ENCODE measurements at regions not wholly inside any gene's neighbourhood (a gene's known extent, or its start where the extent isn't known, plus 50 kb on each side); places are given as distances from the start of the nearest gene placed in this dataset.

GRCh38 chr2:120567128-120567527, 168.5 kb upstream of the GLI2 start:
- no peak for DNase-seq (ENCODE audit: extremely low read depth in 1 of 11, low read depth in 9 of 11, low spot score in 4 of 11)

GRCh38 chr2:120568089-120568974, 167.3 kb upstream of the GLI2 start:
- DNase-seq (ENCODE audit: extremely low read depth in 1 of 11, low read depth in 9 of 11, low spot score in 4 of 11) = no peak

GRCh38 chr2:120568975-120569268, 166.7 kb upstream of the GLI2 start:
- no peak for DNase-seq (ENCODE audit: extremely low read depth in 1 of 11, low read depth in 9 of 11, low spot score in 4 of 11)

- no peak for DNase-seq (ENCODE audit: extremely low read depth in 1 of 11, low read depth in 9 of 11, low spot score in 4 of 11)
These were observed 165.7 kb upstream of the GLI2 start for GRCh38 chr2:120570001-120570400.

- no peak for DNase-seq (ENCODE audit: extremely low read depth in 1 of 11, low read depth in 9 of 11, low spot score in 4 of 11)
These were observed 165.1 kb upstream of the GLI2 start for GRCh38 chr2:120570546-120570945.

- DNase-seq (ENCODE audit: extremely low read depth in 1 of 11, low read depth in 9 of 11, low spot score in 4 of 11) = no peak
These were observed 164.5 kb upstream of the GLI2 start for GRCh38 chr2:120571015-120571728.

- no peak for DNase-seq (ENCODE audit: extremely low read depth in 1 of 11, low read depth in 9 of 11, low spot score in 4 of 11)
These were observed 163.4 kb upstream of the GLI2 start for GRCh38 chr2:120572226-120572625.

- no peak for DNase-seq (ENCODE audit: extremely low read depth in 1 of 11, low read depth in 9 of 11, low spot score in 4 of 11)
These were observed 161.0 kb upstream of the GLI2 start for GRCh38 chr2:120574620-120575019.

- DNase-seq (ENCODE audit: extremely low read depth in 1 of 11, low read depth in 9 of 11, low spot score in 4 of 11) = no peak
These were observed 159.7 kb upstream of the GLI2 start for GRCh38 chr2:120575966-120576365.

- no peak for DNase-seq (ENCODE audit: extremely low read depth in 1 of 11, low read depth in 9 of 11, low spot score in 4 of 11)
These were observed 158.9 kb upstream of the GLI2 start for GRCh38 chr2:120576509-120577474.

- no peak for DNase-seq (ENCODE audit: extremely low read depth in 1 of 11, low read depth in 9 of 11, low spot score in 4 of 11)
These were observed 157.9 kb upstream of the GLI2 start for GRCh38 chr2:120577721-120578295.

- no peak for DNase-seq (ENCODE audit: extremely low read depth in 1 of 11, low read depth in 9 of 11, low spot score in 4 of 11)
These were observed 156.9 kb upstream of the GLI2 start for GRCh38 chr2:120578576-120579352.

- no peak for DNase-seq (ENCODE audit: extremely low read depth in 1 of 11, low read depth in 9 of 11, low spot score in 4 of 11)
These were observed 155.6 kb upstream of the GLI2 start for GRCh38 chr2:120579916-120580685.

- no peak for DNase-seq (ENCODE audit: extremely low read depth in 1 of 11, low read depth in 9 of 11, low spot score in 4 of 11)
These were observed 155.0 kb upstream of the GLI2 start for GRCh38 chr2:120580709-120581108.

GRCh38 chr2:120583121-120583520, 152.5 kb upstream of the GLI2 start:
- DNase-seq (ENCODE audit: extremely low read depth in 1 of 11, low read depth in 9 of 11, low spot score in 4 of 11) = no peak

GRCh38 chr2:120583851-120584570, 151.7 kb upstream of the GLI2 start:
- DNase-seq (ENCODE audit: extremely low read depth in 1 of 11, low read depth in 9 of 11, low spot score in 4 of 11) = no peak
